ENCODE measurements at regions not wholly inside any gene's neighbourhood (a gene's known extent, or its start where the extent isn't known, plus 50 kb on each side); places are given as distances from the start of the nearest gene placed in this dataset.

DNA sequence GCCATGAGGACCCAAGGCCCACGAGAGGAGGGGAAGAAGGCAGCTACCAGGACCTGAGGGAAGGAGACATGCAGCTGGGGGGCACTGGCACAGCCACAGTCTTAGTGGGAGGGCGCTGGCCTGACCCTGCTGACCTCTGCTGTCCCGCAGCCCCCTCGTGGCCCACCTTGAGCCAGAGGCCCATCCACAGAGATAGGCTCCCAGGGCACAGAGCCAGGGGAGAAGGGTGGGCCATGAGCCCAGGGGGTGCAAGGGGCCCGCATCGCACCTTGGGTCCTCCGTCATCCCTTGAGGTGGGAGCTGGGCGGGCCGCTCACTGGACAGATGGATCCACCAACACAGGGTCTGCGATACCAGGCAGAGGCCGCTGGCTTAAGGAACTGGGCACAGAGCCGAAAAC is 387.7 kb upstream of the PFKP start:
- Histone ChIP-seq H3K9ac (ENCODE audit: extremely low read depth, insufficient read length, low read length) (no peak overlapping the region), H3K23ac (ENCODE audit: insufficient read length, low read depth, low read length) (no peak overlapping the region), H2BK5ac (ENCODE audit: insufficient read length, low read length) (no peak overlapping the region), H2BK15ac (ENCODE audit: low read depth, low read length) (no peak overlapping the region), H3K9me3 (ENCODE audit: control insufficient read depth, low read depth, low read length) (no peaks in the 10 kb centered on the region), H4K8ac (replicated peaks; ENCODE audit: insufficient read length, low read depth, low read length) (no peak overlapping the region), H2BK120ac (ENCODE audit: low read depth, low read length, poor library complexity, severe bottlenecking) (no peak overlapping the region), H2BK20ac (ENCODE audit: low read depth, low read length, poor library complexity, severe bottlenecking) (no peak overlapping the region), H4K91ac (ENCODE audit: insufficient read length, low read depth, low read length) (no peak overlapping the region), H2BK12ac (ENCODE audit: insufficient read length, low read depth, low read length) (no peak overlapping the region), H4K5ac (ENCODE audit: insufficient read length, low read depth, low read length) (no peak overlapping the region), H3K79me1 (ENCODE audit: insufficient read depth, low read depth, low read length, poor library complexity, severe bottlenecking) (no peaks in the 10 kb centered on the region), H3K23me2 (ENCODE audit: insufficient read length, low read depth, low read length, poor library complexity, severe bottlenecking) (no peaks in the 10 kb centered on the region), H3K27me3 (ENCODE audit: insufficient read depth, low read length) (no peaks in the 10 kb centered on the region), H3K79me2 (ENCODE audit: insufficient read depth, low read length) (no peaks in the 10 kb centered on the region), H2AFZ (ENCODE audit: low read length) (no peak overlapping the region), H3K14ac (ENCODE audit: insufficient read depth, low read length) (no peak overlapping the region), H3K4ac (ENCODE audit: low read depth, low read length) (no peak overlapping the region), H3K4me1 (ENCODE audit: insufficient read depth, low read length) (no peaks in the 10 kb centered on the region), H3K56ac (ENCODE audit: insufficient read length, low read depth, low read length) (no peak overlapping the region), H2AK5ac (ENCODE audit: insufficient read length, low read length) (no peak overlapping the region), H3K4me2 (ENCODE audit: insufficient read depth, insufficient read length, low read length) (no peak overlapping the region), H4K20me1 (ENCODE audit: control insufficient read depth, insufficient read depth, insufficient read length) (no peaks in the 10 kb centered on the region), H3K27ac (ENCODE audit: insufficient read length, low read depth, low read length) (no peak overlapping the region), H3K18ac (ENCODE audit: insufficient read length, low read depth, low read length) (no peak overlapping the region), H3T11ph (ENCODE audit: low read length) (no peak overlapping the region)
- no peak for DNase-seq
- H3K36me3 Mint-ChIP-seq (ENCODE audit: insufficient read depth in 1 of 3, low read depth in 3 of 3), result no peaks in the 10 kb centered on the region
- TF ChIP-seq, protein P1, sequence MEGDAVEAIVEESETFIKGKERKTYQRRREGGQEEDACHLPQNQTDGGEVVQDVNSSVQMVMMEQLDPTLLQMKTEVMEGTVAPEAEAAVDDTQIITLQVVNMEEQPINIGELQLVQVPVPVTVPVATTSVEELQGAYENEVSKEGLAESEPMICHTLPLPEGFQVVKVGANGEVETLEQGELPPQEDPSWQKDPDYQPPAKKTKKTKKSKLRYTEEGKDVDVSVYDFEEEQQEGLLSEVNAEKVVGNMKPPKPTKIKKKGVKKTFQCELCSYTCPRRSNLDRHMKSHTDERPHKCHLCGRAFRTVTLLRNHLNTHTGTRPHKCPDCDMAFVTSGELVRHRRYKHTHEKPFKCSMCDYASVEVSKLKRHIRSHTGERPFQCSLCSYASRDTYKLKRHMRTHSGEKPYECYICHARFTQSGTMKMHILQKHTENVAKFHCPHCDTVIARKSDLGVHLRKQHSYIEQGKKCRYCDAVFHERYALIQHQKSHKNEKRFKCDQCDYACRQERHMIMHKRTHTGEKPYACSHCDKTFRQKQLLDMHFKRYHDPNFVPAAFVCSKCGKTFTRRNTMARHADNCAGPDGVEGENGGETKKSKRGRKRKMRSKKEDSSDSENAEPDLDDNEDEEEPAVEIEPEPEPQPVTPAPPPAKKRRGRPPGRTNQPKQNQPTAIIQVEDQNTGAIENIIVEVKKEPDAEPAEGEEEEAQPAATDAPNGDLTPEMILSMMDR (conservative IDR thresholded peaks at IDR 0.05), result no peak
- WGBS (ENCODE audit: extremely low coverage, insufficient read length, low lambda C conversion rate), result no CpG with 5 or more reads among the region's 12 CpGs
- H3K27ac Mint-ChIP-seq, result no peak overlapping the region
- H3K4me1 Mint-ChIP-seq, result no peaks in the 10 kb centered on the region
- no peaks in the 10 kb centered on the region; the same call in none of the 2 replicates for H3K27me3 Mint-ChIP-seq (ENCODE audit: low read depth)
- H3K9me3 Mint-ChIP-seq, result no peaks in the 10 kb centered on the region; a peak in 1 of 5 replicates
- H3K4me3 Mint-ChIP-seq, result no peak overlapping the region
